HepG2 (cell line): ENCODE measurements at regions not wholly inside any gene's neighbourhood (a gene's known extent, or its start where the extent isn't known, plus 50 kb on each side); places are given as distances from the start of the nearest gene placed in this dataset.

Experiments
- CTCF ChIP-seq: sonication (generic); formaldehyde crosslinking; IDR thresholded peaks from 2 replicates; pipeline ENCODE4 v1.5.0; 2020; ENCODE audit warnings: mild to moderate bottlenecking, missing genetic modification reagents, moderate library complexity
- ELF4 ChIP-seq: sonication (generic); formaldehyde crosslinking; IDR thresholded peaks from 2 replicates; pipeline ENCODE4 v1.5.0; 2020; ENCODE audit warnings: missing genetic modification reagents, mild to moderate bottlenecking, moderate library complexity, borderline replicate concordance
- ETV5 ChIP-seq: IDR thresholded peaks from 2 replicates; pipeline ENCODE4 v1.6.1; 2018; ENCODE audit warnings: missing biosample characterization, missing genetic modification reagents, inconsistent platforms, borderline replicate concordance
- PHF20 ChIP-seq: sonication (generic); formaldehyde crosslinking; IDR thresholded peaks from 2 replicates; pipeline ENCODE4 v1.5.0; 2020; ENCODE audit warnings: mild to moderate bottlenecking, missing genetic modification reagents
- RNF219 ChIP-seq: sonication (generic); formaldehyde crosslinking; IDR thresholded peaks from 2 replicates; pipeline ENCODE4 v1.5.0; 2020; ENCODE audit warnings: mild to moderate bottlenecking, missing genetic modification reagents
- ZNF335 ChIP-seq: sonication (generic); formaldehyde crosslinking; IDR thresholded peaks from 2 replicates; pipeline ENCODE4 v1.4.0; 2020; ENCODE audit warnings: missing genetic modification reagents
- TF ChIP-seq, protein P1 (sequence below), 2 experiments: IDR thresholded peaks; 2 replicates each; pipeline ENCODE4 v1.6.1; 2011 to 2012; ENCODE audit warnings: low read length in 2 of 2, borderline replicate concordance in 1 of 2, low read depth in 1 of 2, mild to moderate bottlenecking in 1 of 2, moderate library complexity in 1 of 2

GRCh38 chr5:92994392-92994791 is 586.6 kb downstream of the NR2F1-AS1 start:
- TF ChIP-seq CTCF (no peak), ZNF335 (CRISPR knock-in tag) (no peak), ELF4 (CRISPR knock-in tag) (no peak), PHF20 (CRISPR knock-in tag) (no peak), RNF219 (CRISPR knock-in tag) (no peak), ETV5 (CRISPR knock-in tag) (no peak)
- TF ChIP-seq, protein P1, sequence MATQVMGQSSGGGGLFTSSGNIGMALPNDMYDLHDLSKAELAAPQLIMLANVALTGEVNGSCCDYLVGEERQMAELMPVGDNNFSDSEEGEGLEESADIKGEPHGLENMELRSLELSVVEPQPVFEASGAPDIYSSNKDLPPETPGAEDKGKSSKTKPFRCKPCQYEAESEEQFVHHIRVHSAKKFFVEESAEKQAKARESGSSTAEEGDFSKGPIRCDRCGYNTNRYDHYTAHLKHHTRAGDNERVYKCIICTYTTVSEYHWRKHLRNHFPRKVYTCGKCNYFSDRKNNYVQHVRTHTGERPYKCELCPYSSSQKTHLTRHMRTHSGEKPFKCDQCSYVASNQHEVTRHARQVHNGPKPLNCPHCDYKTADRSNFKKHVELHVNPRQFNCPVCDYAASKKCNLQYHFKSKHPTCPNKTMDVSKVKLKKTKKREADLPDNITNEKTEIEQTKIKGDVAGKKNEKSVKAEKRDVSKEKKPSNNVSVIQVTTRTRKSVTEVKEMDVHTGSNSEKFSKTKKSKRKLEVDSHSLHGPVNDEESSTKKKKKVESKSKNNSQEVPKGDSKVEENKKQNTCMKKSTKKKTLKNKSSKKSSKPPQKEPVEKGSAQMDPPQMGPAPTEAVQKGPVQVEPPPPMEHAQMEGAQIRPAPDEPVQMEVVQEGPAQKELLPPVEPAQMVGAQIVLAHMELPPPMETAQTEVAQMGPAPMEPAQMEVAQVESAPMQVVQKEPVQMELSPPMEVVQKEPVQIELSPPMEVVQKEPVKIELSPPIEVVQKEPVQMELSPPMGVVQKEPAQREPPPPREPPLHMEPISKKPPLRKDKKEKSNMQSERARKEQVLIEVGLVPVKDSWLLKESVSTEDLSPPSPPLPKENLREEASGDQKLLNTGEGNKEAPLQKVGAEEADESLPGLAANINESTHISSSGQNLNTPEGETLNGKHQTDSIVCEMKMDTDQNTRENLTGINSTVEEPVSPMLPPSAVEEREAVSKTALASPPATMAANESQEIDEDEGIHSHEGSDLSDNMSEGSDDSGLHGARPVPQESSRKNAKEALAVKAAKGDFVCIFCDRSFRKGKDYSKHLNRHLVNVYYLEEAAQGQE (IDR thresholded peaks at IDR 0.05; ENCODE audit: borderline replicate concordance in 1 of 2, low read depth in 1 of 2, low read length in 2 of 2), result no peak
